ENCODE measurements at regions not wholly inside any gene's neighbourhood (a gene's known extent, or its start where the extent isn't known, plus 50 kb on each side); places are given as distances from the start of the nearest gene placed in this dataset.
"Not testable (repeated sequence)": the region's sequence is repeated elsewhere in the genome, so short reads cannot be mapped to it uniquely, and the experiment has no call there.

- no peak for DNase-seq
Observed at GRCh38 chr13:76266561-76266960, 619.6 kb downstream of the KCTD12 start.

- DNase-seq: no peak
Observed at GRCh38 chr13:76250211-76250610, 614.1 kb downstream of the LMO7 start.

- DNase-seq: no peak
Observed at GRCh38 chr13:76245920-76246319, 609.8 kb downstream of the LMO7 start.

GRCh38 chr13:76245211-76245610, 609.1 kb downstream of the LMO7 start:
- no peak for DNase-seq

- DNase-seq: not testable (repeated sequence)
Observed at GRCh38 chr13:76243120-76243519, 607.0 kb downstream of the LMO7 start.

GRCh38 chr13:76239031-76239680, 603.0 kb downstream of the LMO7 start:
- no peak for DNase-seq

GRCh38 chr13:76231522-76232167, 595.5 kb downstream of the LMO7 start:
- no peak for DNase-seq

- no peak for DNase-seq
Observed at GRCh38 chr13:76229281-76229680, 593.2 kb downstream of the LMO7 start.

GRCh38 chr13:76226941-76227340, 590.8 kb downstream of the LMO7 start:
- no peak for DNase-seq

- no peak for DNase-seq
Observed at GRCh38 chr13:76225815-76226489, 589.8 kb downstream of the LMO7 start.

- no peak for DNase-seq
Observed at GRCh38 chr13:76223999-76224398, 587.9 kb downstream of the LMO7 start.

- DNase-seq: no peak
Observed at GRCh38 chr13:76223565-76223964, 587.4 kb downstream of the LMO7 start.

GRCh38 chr13:76222511-76222910, 586.4 kb downstream of the LMO7 start:
- no peak for DNase-seq

GRCh38 chr13:76216729-76217128, 580.6 kb downstream of the LMO7 start:
- no peak for DNase-seq

GRCh38 chr13:76214001-76214400, 577.9 kb downstream of the LMO7 start:
- DNase-seq: no peak

- no peak for DNase-seq
Observed at GRCh38 chr13:76213423-76213904, 577.3 kb downstream of the LMO7 start.

GRCh38 chr13:76210262-76210661, 574.1 kb downstream of the LMO7 start:
- peak; percentile 40 for DNase-seq

- no peak for DNase-seq
Observed at GRCh38 chr13:76198568-76199163, 562.5 kb downstream of the LMO7 start.

- DNase-seq: no peak
Observed at GRCh38 chr13:76189882-76190519, 553.9 kb downstream of the LMO7 start.

- no peak for DNase-seq
Observed at GRCh38 chr13:76175961-76176725, 540.0 kb downstream of the LMO7 start.

GRCh38 chr13:76168661-76169060, 532.5 kb downstream of the LMO7 start:
- DNase-seq: no peak

- no peak for DNase-seq
Observed at GRCh38 chr13:76164290-76164689, 528.2 kb downstream of the LMO7 start.

Measured in NCI-H1105 treated with DMSO at 0.1 percent for 48 hours (cell line).